22Rv1 (cell line): ENCODE measurements at regions not wholly inside any gene's neighbourhood (a gene's known extent, or its start where the extent isn't known, plus 50 kb on each side); places are given as distances from the start of the nearest gene placed in this dataset.
A peak's percentile ranks its signal among the peaks of the same experiment; 100 is the strongest.

ENCODE experiments used
- H3K27ac ChIP-seq: fragments of 450-650 bp; 2 replicates; pipeline ENCODE4 v1.5.1; 2017
- ZFX ChIP-seq: fragments of 450-650 bp; IDR thresholded peaks from 2 replicates; pipeline ENCODE4 v1.6.1; 2017; ENCODE audit warnings: antibody characterized with exemption, borderline replicate concordance
- TF ChIP-seq, protein P1 (sequence below): fragments of 450-650 bp; IDR thresholded peaks from 2 replicates; pipeline ENCODE4 v1.5.1; 2017; ENCODE audit warnings: mild to moderate bottlenecking

- TF ChIP-seq ZFX = no peak
- TF ChIP-seq, protein P1, sequence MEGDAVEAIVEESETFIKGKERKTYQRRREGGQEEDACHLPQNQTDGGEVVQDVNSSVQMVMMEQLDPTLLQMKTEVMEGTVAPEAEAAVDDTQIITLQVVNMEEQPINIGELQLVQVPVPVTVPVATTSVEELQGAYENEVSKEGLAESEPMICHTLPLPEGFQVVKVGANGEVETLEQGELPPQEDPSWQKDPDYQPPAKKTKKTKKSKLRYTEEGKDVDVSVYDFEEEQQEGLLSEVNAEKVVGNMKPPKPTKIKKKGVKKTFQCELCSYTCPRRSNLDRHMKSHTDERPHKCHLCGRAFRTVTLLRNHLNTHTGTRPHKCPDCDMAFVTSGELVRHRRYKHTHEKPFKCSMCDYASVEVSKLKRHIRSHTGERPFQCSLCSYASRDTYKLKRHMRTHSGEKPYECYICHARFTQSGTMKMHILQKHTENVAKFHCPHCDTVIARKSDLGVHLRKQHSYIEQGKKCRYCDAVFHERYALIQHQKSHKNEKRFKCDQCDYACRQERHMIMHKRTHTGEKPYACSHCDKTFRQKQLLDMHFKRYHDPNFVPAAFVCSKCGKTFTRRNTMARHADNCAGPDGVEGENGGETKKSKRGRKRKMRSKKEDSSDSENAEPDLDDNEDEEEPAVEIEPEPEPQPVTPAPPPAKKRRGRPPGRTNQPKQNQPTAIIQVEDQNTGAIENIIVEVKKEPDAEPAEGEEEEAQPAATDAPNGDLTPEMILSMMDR = no peak
- no peak overlapping the region for H3K27ac ChIP-seq
These were observed 323.5 kb downstream of the ALG10 start for GRCh38 chr12:34345801-34346200.

DNA sequence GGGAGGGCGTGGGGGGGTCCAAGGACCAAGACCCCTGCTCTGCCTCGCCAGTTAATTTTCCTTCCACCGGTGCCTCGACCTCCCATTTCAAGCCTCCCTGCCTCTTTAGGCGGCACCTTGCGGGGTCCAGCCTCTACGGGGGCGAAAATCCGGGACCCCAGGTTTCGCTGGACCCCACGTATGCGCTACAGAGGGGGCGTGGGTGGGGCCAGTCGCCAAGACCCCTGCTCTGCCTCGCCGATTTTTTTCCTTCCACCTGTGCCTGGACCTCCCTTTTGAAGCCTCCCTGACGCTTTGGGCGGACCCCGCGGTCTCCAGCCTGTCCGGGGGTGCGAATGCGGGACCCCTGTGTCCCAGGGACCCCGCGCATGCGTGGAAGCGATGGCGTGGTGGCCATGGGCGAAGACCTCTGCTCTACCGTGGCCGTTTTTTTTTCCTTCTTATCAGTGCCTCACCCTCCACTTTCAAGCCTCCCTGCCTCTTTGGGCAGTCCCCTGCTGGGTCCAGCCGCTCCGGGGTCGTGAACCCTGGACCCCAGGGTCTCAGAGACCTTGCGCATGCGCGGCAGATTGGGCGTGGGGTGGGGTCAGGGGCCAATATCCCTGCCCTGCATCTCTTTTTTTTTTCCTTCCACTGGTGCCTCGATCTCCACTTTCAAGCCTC is 324.2 kb downstream of the ALG10 start:
- H3K27ac ChIP-seq = peak overlapping the region; percentile 77
- TF ChIP-seq, protein P1 = no peak
- no peak for TF ChIP-seq ZFX

- no peak for TF ChIP-seq ZFX
- TF ChIP-seq, protein P1 = peak; percentile 88
- H3K27ac ChIP-seq = peak overlapping the region; percentile 77
These were observed 325.1 kb downstream of the ALG10 start for GRCh38 chr12:34347367-34347766.

- H3K27ac ChIP-seq = peak overlapping the region; percentile 77
These were observed 325.8 kb downstream of the ALG10 start for GRCh38 chr12:34348064-34348463.

DNA sequence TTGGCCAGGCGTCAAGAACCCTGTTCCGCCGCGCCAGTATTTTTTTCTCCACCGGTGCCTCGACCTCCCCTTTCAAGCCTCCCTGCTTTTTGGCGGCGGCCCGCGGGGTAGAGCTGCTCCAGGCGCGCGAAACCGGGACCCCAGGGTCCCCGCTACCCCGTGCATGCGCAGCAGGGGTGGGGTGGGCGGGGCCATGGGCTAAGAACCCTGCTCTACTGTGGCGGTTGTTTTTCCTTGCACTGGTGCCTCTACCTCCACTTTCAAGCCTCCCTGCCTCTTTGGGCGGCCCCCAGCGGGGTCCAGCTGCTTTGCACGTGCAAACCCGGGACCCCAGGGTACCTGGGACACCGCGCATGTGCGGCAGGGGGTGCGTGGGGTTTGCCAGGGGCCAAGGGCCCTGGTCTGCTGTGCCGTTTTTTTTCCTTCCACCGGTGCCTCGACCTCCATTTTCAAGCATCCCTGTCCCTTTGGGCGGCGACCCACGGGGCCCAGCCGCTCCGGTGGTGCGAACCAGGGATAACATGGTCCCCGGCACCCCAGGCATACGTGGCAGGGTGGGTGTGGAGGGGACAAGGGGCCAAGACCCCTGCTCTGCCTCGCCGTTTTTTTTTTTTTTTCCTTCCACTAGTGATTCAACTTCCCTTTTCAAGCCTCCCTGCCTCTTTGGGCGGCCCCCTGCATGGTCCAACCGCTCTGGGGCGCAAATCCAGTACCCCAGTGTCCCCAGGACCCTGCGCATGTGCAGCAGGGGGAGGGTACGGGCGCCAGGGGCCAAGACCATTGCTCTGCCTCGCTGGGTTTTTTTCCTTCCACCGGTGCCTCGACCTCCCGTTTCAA is 326.8 kb downstream of the ALG10 start:
- TF ChIP-seq ZFX = no peak
- TF ChIP-seq, protein P1 = no peak
- H3K27ac ChIP-seq = peak overlapping the region; percentile 77

More at GRCh38 chr12:34348064-34348463, 325.8 kb downstream of the ALG10 start:
- TF ChIP-seq, protein P1 = no peak
- no peak for TF ChIP-seq ZFX

GRCh38 chr12:34349673-34349961 is 327.3 kb downstream of the ALG10 start:
- TF ChIP-seq, protein P1 = no peak
- no peak for TF ChIP-seq ZFX
- H3K27ac ChIP-seq = peak overlapping the region; percentile 77
